Nephron (organoid): ENCODE measurements at regions not wholly inside any gene's neighbourhood (a gene's known extent, or its start where the extent isn't known, plus 50 kb on each side); places are given as distances from the start of the nearest gene placed in this dataset.

ENCODE experiments used
- H3K27ac Mint-ChIP-seq, 3 experiments: 2 replicates each; pipeline ENCODE4 v1.8.0; 2020; ENCODE audit warnings: mixed read lengths in 3 of 3, mild to moderate bottlenecking in 2 of 3, moderate library complexity in 1 of 3
- H3K27me3 Mint-ChIP-seq: 2 replicates; pipeline ENCODE4 v1.8.0; 2021; ENCODE audit warnings: low read depth, mild to moderate bottlenecking, moderate library complexity, mixed read lengths
- H3K36me3 Mint-ChIP-seq: 2 replicates; pipeline ENCODE4 v1.8.0; 2020; ENCODE audit warnings: low read depth, mixed read lengths
- H3K4me1 Mint-ChIP-seq: 2 replicates; pipeline ENCODE4 v1.8.0; 2020; ENCODE audit warnings: mixed read lengths
- H3K4me3 Mint-ChIP-seq, 3 experiments: 2 replicates each; pipeline ENCODE4 v1.8.0; 2020; ENCODE audit warnings: mild to moderate bottlenecking in 3 of 3, mixed read lengths in 3 of 3, moderate library complexity in 2 of 3
- H3K9me3 Mint-ChIP-seq: 2 replicates; pipeline ENCODE4 v1.8.0; 2020; ENCODE audit warnings: mixed read lengths
- TF ChIP-seq, protein P1 (sequence below), 3 experiments: fragments of 200-600 bp; sonication (generic); IDR thresholded peaks; one replicate each; pipeline ENCODE4 v1.5.0; 2021; ENCODE audit warnings: antibody characterized with exemption in 3 of 3; ENCODE audit not compliant: unreplicated experiment in 3 of 3

DNA sequence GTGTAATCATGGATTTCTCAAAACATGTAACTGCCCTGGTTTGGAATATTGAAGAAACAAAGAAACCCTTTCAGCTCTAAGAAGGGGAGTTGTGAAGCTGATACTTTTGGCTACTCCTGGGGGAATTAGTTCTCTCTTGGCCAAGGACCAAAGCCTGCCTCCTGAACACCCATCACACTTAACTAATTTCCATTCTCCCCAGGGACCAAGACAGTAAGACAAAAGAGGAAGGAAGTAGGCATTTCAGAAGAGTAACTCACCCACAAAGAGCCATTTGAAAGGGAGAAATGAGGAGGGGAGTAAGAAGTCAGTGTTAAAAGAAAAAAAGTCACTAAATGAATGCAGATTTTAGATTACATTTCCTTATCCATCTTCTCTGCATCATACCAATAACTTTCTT lies 328.0 kb upstream of the SOX2 start:
- H3K4me1 Mint-ChIP-seq: peaks cover 6% of the 10 kb centered on the region
- H3K36me3 Mint-ChIP-seq: no peaks in the 10 kb centered on the region
- H3K9me3 Mint-ChIP-seq: no peaks in the 10 kb centered on the region
- H3K27ac Mint-ChIP-seq: no peak overlapping the region
- TF ChIP-seq, protein P1, sequence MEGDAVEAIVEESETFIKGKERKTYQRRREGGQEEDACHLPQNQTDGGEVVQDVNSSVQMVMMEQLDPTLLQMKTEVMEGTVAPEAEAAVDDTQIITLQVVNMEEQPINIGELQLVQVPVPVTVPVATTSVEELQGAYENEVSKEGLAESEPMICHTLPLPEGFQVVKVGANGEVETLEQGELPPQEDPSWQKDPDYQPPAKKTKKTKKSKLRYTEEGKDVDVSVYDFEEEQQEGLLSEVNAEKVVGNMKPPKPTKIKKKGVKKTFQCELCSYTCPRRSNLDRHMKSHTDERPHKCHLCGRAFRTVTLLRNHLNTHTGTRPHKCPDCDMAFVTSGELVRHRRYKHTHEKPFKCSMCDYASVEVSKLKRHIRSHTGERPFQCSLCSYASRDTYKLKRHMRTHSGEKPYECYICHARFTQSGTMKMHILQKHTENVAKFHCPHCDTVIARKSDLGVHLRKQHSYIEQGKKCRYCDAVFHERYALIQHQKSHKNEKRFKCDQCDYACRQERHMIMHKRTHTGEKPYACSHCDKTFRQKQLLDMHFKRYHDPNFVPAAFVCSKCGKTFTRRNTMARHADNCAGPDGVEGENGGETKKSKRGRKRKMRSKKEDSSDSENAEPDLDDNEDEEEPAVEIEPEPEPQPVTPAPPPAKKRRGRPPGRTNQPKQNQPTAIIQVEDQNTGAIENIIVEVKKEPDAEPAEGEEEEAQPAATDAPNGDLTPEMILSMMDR (IDR thresholded peaks at IDR 0.05; ENCODE audit: unreplicated experiment in 3 of 3): no peak
- H3K4me3 Mint-ChIP-seq: no peak overlapping the region
- peaks cover 4% of the 10 kb centered on the region for H3K27me3 Mint-ChIP-seq

DNA sequence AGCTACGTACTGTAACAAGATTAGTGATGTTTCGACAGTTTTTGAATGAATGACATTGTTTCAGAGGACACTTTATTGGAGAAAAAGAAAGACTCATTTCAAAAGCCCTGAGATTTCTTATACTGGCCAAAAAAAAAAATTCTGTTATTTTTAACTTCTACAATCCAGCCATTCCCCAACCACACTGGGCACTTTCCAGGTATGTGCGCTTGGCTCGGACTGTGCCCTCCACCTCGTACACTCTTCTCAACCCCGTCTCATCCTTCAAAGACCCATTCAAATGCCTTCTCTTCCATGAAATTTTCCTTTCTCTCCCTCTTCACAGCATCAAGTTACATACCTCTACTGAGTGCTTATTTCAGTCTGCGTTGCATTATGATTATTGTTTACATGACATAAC lies 328.5 kb upstream of the SOX2 start:
- H3K4me3 Mint-ChIP-seq: no peak overlapping the region
- no peaks in the 10 kb centered on the region for H3K9me3 Mint-ChIP-seq
- TF ChIP-seq, protein P1 (IDR thresholded peaks at IDR 0.05; ENCODE audit: unreplicated experiment in 3 of 3): no peak
- peaks cover 4% of the 10 kb centered on the region for H3K27me3 Mint-ChIP-seq
- H3K27ac Mint-ChIP-seq: no peak overlapping the region
- peaks cover 6% of the 10 kb centered on the region for H3K4me1 Mint-ChIP-seq
- H3K36me3 Mint-ChIP-seq: no peaks in the 10 kb centered on the region

GRCh38 chr3:181382656-181383055 lies 329.1 kb upstream of the SOX2 start:
- no peak overlapping the region for H3K27ac Mint-ChIP-seq
- H3K36me3 Mint-ChIP-seq: no peaks in the 10 kb centered on the region
- TF ChIP-seq, protein P1 (IDR thresholded peaks at IDR 0.05; ENCODE audit: unreplicated experiment in 3 of 3): no peak
- peaks cover 4% of the 10 kb centered on the region for H3K27me3 Mint-ChIP-seq
- H3K4me3 Mint-ChIP-seq: no peak overlapping the region
- no peaks in the 10 kb centered on the region for H3K9me3 Mint-ChIP-seq
- peaks cover 6% of the 10 kb centered on the region for H3K4me1 Mint-ChIP-seq

DNA sequence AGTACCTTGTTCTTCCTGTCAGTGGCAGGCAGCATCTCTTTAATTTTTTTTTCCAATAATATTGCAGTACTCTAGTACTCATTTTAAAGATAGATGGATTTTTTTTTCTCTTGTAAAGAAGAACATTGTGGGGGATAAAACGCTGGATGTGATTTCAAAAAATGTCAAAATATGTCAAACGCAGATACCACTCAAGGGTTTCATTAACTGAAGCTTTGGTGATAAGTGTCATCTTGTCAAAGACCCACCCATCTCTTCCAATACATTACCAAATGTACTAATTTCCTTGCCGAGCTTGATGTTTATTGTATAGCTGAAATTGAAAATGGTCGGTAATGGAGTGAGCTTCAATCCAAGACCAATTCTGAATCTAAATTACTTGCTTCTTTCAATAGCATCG lies 332.4 kb upstream of the SOX2 start:
- no peak overlapping the region for H3K27ac Mint-ChIP-seq
- H3K9me3 Mint-ChIP-seq: no peaks in the 10 kb centered on the region
- TF ChIP-seq, protein P1 (IDR thresholded peaks at IDR 0.05; ENCODE audit: unreplicated experiment in 3 of 3): no peak
- peaks cover 4% of the 10 kb centered on the region for H3K27me3 Mint-ChIP-seq
- peaks cover 6% of the 10 kb centered on the region for H3K4me1 Mint-ChIP-seq
- no peak overlapping the region for H3K4me3 Mint-ChIP-seq
- H3K36me3 Mint-ChIP-seq: no peaks in the 10 kb centered on the region

GRCh38 chr3:181369637-181370036 lies 342.1 kb upstream of the SOX2 start:
- TF ChIP-seq, protein P1 (IDR thresholded peaks at IDR 0.05; ENCODE audit: unreplicated experiment in 3 of 3): no peak
- Mint-ChIP-seq H3K9me3 (no peaks in the 10 kb centered on the region), H3K27me3 (no peaks in the 10 kb centered on the region), H3K27ac (no peak overlapping the region), H3K36me3 (no peaks in the 10 kb centered on the region), H3K4me1 (no peaks in the 10 kb centered on the region), H3K4me3 (no peak overlapping the region)

GRCh38 chr3:181363231-181363630 lies 348.5 kb upstream of the SOX2 start:
- TF ChIP-seq, protein P1 (IDR thresholded peaks at IDR 0.05; ENCODE audit: unreplicated experiment in 3 of 3): no peak
- no peak overlapping the region for H3K27ac Mint-ChIP-seq
- H3K4me1 Mint-ChIP-seq: no peaks in the 10 kb centered on the region
- no peaks in the 10 kb centered on the region for H3K27me3 Mint-ChIP-seq
- no peaks in the 10 kb centered on the region for H3K36me3 Mint-ChIP-seq
- H3K9me3 Mint-ChIP-seq: no peaks in the 10 kb centered on the region
- no peak overlapping the region for H3K4me3 Mint-ChIP-seq
